ENCODE measurements at regions not wholly inside any gene's neighbourhood (a gene's known extent, or its start where the extent isn't known, plus 50 kb on each side); places are given as distances from the start of the nearest gene placed in this dataset.

GRCh38 chr2:17386771-17387170, 131.5 kb downstream of the RAD51AP2 start:
- Mint-ChIP-seq H3K27ac (no peak overlapping the region), H3K4me1 (no peaks in the 10 kb centered on the region), H3K4me3 (no peak overlapping the region), H3K36me3 (ENCODE audit: low read depth) (no peaks in the 10 kb centered on the region), H3K9me3 (no peaks in the 10 kb centered on the region), H3K27me3 (ENCODE audit: low read depth) (peaks cover 3% of the 10 kb centered on the region)
- TF ChIP-seq CTCF (IDR thresholded peaks at IDR 0.05; ENCODE audit: unreplicated experiment in 3 of 3), result no peak

GRCh38 chr2:17380003-17380402, 138.2 kb downstream of the RAD51AP2 start:
- Mint-ChIP-seq H3K9me3 (no peaks in the 10 kb centered on the region), H3K4me3 (no peak overlapping the region), H3K36me3 (ENCODE audit: low read depth) (no peaks in the 10 kb centered on the region), H3K4me1 (no peaks in the 10 kb centered on the region), H3K27me3 (ENCODE audit: low read depth) (peaks cover 4% of the 10 kb centered on the region), H3K27ac (no peak overlapping the region)
- no peak for TF ChIP-seq CTCF (IDR thresholded peaks at IDR 0.05; ENCODE audit: unreplicated experiment in 3 of 3)

GRCh38 chr2:17375262-17375661, 143.0 kb downstream of the RAD51AP2 start:
- H3K27ac Mint-ChIP-seq, result no peak overlapping the region
- H3K4me3 Mint-ChIP-seq, result no peak overlapping the region
- no peak for TF ChIP-seq CTCF (IDR thresholded peaks at IDR 0.05; ENCODE audit: unreplicated experiment in 3 of 3)
- no peaks in the 10 kb centered on the region for H3K4me1 Mint-ChIP-seq
- peaks cover 6% of the 10 kb centered on the region for H3K9me3 Mint-ChIP-seq
- no peaks in the 10 kb centered on the region for H3K36me3 Mint-ChIP-seq (ENCODE audit: low read depth)
- H3K27me3 Mint-ChIP-seq (ENCODE audit: low read depth), result no peaks in the 10 kb centered on the region

- Mint-ChIP-seq H3K27ac (no peak overlapping the region), H3K4me3 (no peak overlapping the region), H3K4me1 (no peaks in the 10 kb centered on the region), H3K27me3 (ENCODE audit: low read depth) (no peaks in the 10 kb centered on the region), H3K36me3 (ENCODE audit: low read depth) (no peaks in the 10 kb centered on the region), H3K9me3 (peaks cover 13% of the 10 kb centered on the region)
- TF ChIP-seq CTCF (IDR thresholded peaks at IDR 0.05; ENCODE audit: unreplicated experiment in 3 of 3), result no peak
Measured at GRCh38 chr2:17373741-17374140, 144.5 kb downstream of the RAD51AP2 start.

- TF ChIP-seq CTCF (IDR thresholded peaks at IDR 0.05; ENCODE audit: unreplicated experiment in 3 of 3), result no peak
- H3K27ac Mint-ChIP-seq, result no peak overlapping the region
- H3K27me3 Mint-ChIP-seq (ENCODE audit: low read depth), result no peaks in the 10 kb centered on the region
- H3K4me3 Mint-ChIP-seq, result no peak overlapping the region
- no peaks in the 10 kb centered on the region for H3K4me1 Mint-ChIP-seq
- H3K9me3 Mint-ChIP-seq, result peaks cover 13% of the 10 kb centered on the region
- no peaks in the 10 kb centered on the region for H3K36me3 Mint-ChIP-seq (ENCODE audit: low read depth)
Measured at GRCh38 chr2:17373041-17373440, 145.2 kb downstream of the RAD51AP2 start.

- H3K9me3 Mint-ChIP-seq, result peaks cover 20% of the 10 kb centered on the region
- no peaks in the 10 kb centered on the region for H3K36me3 Mint-ChIP-seq (ENCODE audit: low read depth)
- H3K4me3 Mint-ChIP-seq, result no peak overlapping the region
- H3K4me1 Mint-ChIP-seq, result no peaks in the 10 kb centered on the region
- TF ChIP-seq CTCF (IDR thresholded peaks at IDR 0.05; ENCODE audit: unreplicated experiment in 3 of 3), result no peak
- H3K27me3 Mint-ChIP-seq (ENCODE audit: low read depth), result peaks cover 10% of the 10 kb centered on the region
- no peak overlapping the region for H3K27ac Mint-ChIP-seq
Measured at GRCh38 chr2:17363846-17364245, 154.4 kb downstream of the RAD51AP2 start.
